HG03342 (cell line): ENCODE measurements at regions not wholly inside any gene's neighbourhood (a gene's known extent, or its start where the extent isn't known, plus 50 kb on each side); places are given as distances from the start of the nearest gene placed in this dataset.

Source experiments
- ATAC-seq: cut with Tn5 transposase; IDR thresholded peaks from one replicate; pipeline ENCODE4 v1.9.1; 2021; ENCODE audit warnings: mild to moderate bottlenecking, moderate library complexity; ENCODE audit not compliant: unreplicated experiment

DNA sequence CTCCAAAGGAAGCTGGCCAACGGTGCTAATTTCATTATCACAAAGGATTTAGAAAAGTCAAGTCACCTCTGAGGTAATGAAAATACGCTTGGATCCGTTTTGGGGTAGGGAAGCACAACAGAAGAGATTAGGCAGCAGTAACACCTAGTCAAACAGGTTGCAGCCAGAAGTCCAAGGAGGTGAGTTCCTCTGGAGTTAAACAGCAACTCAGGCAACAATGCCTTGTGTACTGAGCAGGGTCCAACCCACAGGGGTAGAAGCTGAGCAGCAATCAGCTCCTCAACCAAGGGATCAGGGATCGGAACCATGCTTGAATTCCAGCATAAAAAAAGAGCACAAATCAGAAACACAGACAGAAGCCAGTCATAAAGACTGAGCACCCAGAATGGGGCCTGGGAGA is 88.1 kb upstream of the SPRED1 start:
- no peak for ATAC-seq

DNA sequence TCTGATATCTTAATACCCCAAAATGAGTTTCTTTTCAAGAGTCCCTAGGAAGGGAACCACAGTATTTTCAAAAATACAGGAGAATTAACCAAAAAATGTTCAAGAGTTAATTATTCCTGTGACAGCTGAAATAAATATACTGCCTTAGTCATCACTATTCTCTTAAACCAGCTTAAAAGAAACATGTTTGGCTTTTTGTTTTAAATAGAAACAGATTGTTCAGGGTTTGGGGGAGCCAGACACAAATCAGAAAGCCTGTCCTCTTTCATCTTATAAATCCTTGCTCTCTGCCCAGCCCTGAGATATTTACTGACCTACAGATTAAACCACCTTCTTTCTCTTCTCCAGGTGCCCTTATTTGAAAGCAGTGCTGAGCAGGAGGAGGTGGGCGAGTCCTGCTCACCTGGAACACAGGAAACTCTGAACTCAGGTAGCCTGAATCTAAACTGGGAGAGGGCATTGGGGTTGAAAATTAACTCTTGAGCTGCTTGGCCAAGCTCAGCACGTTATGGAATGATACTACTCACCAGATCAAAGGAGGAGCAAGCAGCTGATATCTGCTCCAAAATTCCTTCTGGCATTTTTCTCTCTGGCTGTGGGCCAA is 84.1 kb upstream of the SPRED1 start:
- no peak for ATAC-seq

DNA sequence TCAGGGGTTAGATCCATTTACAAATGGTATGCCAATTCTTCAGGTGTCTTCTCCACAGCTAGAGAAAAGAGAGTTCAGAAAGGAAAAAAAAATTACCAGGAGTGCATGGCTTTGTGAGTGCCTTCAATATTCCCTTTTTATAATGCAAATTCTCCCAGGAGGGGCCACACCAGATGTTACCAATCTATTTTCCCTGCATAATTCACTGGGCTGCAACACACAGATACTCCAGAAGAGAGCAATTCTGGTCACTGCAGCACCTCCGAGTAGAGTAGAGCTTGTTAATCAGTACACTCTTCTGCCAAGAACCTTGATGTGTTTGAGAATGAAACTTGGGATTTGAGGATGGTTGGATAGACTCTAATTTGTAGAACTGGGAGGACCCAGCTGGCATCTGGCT is 80.7 kb upstream of the SPRED1 start:
- ATAC-seq: no peak

DNA sequence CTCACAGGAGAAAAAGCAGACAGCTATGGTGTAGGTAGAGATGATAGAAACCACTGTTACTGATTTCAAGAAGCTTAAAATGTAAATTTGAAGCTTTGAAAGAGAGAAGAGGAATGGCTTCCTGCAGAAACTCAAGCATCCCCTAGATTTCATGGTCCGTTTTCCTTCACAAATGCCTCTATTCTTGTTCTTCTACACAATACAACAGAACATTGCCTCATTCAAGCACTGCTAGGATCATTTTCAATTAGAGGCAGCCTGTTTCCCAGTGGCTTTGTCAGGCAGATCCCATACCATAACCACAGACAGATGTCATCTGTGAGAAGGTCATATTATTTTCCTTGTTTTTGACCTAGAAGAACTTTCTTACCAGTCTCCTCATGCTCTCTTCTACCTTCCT is 77.9 kb upstream of the SPRED1 start:
- ATAC-seq: no peak

DNA sequence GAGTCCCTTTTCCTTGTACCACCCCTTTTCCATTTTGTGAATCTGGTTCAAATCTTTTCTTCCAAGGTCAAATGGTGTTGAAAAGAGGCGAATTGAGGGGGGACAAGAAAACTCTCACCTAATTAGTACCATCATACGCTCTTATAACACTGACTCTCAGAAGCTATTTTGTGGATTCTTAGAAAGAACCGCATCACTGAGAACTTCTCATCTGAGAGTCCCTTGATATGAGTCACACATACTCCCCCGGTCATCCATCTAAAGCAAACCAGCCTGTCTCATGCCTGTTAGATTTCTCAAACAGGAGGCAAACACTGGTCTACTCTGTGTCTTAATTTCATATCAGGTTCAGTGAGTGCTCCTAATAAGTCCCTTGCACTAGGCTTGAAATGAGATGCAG is 76.5 kb upstream of the SPRED1 start:
- peak; percentile 92 for ATAC-seq

DNA sequence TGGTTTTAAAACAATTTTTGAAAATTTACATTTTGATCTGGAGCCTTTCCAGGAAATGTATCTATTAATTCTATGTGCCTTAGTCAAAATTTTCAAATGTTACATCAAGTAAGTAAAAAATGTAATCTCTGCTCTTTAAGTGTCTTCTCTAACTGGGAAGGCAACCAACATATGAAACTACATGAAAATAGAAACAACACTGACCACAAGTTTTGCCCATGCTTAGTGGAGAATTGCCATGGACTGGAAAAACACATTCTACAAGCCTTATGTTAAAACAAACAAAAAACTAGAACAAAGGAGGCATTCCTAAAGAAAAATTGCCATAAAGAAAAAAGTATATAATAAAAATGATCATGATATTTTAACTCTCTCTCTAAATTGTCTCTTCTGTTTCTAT is 75.9 kb upstream of the SPRED1 start:
- ATAC-seq: no peak

DNA sequence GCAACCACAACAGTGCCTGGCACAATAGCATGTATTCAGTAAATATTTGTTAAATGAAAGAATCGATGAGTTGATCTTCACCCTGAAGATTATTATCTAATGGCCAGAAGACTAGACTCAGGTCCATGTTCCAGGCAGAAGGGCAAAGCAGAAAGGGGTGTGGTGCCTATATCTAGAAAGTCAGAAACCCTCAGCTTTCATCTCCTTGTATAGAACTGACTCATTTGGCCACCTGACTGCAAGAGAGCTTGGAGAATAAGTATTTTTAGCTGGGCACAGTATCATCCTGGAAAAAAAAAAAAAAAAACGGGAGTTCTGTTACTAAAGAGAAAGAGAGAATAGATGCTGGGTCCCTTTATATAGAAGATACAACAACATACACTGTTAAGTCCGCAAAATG is 69.7 kb upstream of the SPRED1 start:
- ATAC-seq: no peak

DNA sequence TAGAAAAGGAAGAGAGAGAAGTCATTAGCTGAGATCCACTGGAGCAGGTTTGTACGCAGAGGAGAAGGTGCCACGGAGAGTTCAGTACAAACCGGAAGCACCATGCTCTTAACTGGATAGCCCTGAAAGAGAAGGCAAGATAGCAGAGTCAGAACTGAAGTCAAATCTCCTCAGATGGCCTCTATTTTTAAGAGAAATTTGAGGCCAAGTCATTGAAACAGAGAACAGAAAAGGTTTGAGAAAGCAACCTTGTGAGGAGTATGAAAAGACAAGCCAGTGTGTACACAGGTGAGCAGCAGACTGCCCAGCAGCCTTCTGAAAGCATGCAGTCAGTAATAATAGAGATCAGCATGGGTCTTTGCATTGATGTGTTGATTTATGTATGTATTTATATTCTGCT is 66.1 kb upstream of the SPRED1 start:
- ATAC-seq: no peak

DNA sequence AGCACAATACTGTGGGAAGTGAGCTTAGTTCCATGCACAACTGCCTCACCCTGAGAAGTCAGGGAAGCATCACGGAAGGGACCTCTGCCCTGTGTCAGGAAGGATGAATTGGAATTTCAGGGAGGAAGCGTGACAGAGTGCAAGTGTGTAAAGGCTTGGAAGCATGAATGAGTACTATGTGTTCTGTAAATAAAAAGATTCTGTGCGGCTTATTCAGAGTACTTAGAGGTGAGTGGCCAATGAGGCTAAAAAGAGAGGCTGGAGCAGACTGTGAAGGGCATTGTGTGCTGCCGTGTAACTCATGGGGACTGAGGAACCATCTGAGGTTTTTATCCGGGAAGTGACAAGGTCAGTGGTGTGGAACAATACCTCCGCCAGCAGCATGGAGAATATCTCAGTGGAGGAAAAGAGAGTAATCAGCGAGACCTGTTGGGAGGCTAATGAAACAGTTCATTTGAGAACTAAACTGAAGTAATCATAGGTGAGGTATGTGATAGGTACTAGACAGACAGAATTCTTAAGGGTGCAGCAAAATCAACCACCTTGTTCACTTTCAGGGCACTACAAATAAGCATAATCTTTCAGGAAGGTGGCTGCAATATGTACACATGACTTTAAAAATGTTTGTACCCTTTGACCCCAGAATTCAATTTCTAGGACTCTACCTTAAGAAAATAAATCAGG is 64.9 kb upstream of the SPRED1 start:
- no peak for ATAC-seq

DNA sequence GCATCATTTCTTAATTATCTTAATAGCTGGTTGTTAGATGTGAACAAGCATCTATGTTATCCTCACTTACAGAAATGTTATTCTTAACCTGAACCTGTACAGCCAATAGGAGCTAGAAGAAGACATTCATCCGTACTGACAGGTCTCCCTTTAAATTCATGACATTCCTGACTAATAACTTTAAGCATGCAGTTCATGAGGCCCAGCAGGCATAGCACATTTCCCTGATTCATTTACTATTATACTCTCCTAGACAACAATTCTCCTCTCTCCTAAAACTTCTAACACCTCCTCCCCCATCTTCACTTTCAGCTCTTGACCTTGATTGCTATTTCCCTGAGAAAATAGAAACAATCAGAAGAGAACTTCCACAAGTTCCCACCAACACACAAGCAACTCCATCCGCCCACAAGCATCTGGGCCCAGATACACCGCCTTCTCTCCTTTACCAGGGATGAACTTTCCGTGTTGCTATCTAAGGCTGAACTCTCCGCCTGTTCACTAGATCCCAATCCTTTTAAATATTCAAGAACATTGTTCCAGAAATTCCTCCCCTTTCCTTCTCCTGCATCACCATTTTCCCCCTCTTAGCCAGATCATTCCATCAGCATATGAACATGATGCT is 62.9 kb upstream of the SPRED1 start:
- no peak for ATAC-seq

DNA sequence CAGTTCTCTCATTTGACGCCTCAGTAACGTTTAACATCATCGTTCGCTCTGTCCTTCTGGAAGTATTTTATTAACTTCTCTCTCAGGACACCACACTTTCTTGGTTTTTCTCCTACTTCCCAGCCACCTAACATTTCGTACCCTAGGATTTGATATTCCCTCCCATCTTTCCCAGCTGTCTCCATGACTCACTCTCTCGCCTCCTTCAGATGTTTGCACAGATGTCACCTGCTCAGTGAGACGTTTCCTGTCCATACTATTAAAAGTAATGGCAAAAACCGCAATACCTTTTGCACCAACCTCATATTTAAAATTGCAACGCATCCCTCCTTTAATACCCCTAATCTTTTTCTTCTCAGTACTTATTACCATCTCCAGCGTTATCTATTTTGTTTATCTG is 62.1 kb upstream of the SPRED1 start:
- no peak for ATAC-seq

DNA sequence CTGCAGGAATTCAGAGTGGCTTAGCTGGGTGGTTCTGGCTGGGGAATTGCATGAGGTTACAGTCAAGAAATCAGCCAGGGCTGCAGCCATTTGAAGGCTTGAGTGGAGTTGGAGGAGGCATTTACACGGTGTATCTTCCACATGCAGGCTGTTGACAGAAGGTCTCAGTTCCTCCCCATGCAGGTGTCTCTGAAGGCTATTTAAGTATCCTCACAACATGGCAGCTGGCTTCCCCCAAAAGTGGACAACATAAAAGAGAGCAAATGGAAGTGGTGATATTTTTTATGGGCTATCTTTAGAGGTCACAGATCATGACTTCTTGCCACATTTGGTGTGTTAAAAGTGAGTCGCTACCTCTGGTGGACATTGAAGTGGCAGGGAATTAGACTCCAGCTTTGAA is 60.1 kb upstream of the SPRED1 start:
- no peak for ATAC-seq

DNA sequence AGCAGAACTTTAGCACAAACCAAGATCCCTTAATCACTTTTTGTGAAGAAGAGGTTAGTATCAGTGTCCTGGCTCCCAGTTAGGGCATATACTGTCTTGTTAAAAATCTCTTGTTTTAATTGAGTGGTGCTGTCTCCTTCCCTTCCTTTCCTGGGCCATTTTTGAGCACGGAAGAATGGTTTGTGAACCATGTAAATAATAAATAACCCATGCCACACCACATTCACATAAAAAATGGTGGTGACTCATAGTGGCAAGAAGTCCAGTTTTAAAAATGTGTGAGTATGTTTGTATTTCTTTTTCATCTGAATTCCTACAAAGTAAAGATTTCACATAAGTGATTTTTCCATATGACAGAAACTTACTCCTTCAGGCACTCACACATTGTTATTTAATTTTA is 59.1 kb upstream of the SPRED1 start:
- ATAC-seq: no peak

DNA sequence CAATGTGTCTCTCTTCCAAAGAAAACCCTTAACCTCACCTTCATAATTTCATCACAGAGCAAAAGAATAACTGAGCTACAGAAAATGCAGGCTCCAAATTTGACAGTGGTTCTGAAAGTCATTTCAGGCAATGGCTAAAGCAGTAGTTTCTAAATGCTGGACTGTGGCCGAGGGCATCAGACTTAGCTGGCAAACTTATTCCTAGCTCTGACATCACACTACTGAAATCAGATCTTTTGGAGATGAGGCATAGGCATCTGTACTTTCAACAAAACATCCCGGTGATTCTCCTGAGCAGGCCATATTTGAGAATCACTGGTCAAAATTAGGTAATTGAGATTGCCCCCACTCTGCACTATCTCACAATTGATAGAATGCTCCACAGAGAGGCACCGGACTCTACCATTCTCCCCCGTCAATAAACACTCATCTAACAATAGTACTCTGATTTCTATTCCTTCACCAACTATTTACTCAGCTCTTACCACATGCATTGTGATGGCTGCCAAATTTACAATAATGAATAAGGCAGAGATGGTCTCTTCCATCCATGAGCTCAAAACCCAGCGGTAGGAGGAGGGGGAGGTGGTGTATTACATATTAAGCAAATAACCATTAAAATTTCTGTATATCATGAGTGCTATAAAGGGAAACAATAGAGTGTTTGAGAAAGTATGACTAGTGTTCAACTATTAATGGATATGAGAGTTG is 57.3 kb upstream of the SPRED1 start:
- ATAC-seq: no peak

DNA sequence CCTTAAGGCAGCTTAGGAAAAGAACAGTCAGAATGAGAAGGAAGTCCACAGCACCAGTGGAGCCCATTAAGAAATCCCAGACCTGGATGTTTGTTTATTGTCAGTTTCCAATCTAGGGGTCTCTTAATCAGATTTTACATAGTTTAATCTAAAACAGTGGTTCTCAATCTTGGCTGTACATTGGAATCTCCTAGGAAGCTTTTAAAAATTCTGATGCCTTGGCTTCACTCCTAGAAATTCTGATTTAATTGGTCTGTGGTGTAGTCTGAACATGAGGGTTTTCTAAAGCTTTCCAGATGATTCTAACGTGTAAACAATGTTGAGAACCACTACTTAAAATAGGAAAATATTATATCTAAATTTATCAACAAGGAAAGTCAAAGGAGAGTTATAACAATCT is 56.6 kb upstream of the SPRED1 start:
- no peak for ATAC-seq

DNA sequence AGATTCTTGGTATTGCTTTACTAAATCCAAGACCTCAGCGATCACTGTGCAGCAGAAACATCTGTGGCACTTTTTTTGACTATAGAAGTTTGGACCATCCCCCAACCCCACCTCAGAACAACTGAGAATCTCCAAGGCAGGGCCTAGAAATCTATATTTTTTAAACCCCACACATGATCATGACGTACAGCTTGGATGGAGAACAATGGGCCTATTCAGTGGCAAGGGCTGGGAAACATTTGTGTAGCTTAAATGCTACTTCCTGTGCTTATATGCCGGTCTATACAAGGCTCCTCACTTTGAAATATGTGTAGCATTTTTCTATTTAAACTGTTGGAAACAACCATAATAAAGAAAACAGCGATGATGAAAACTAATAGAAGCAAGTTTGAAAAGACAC is 55.1 kb upstream of the SPRED1 start:
- ATAC-seq: no peak

DNA sequence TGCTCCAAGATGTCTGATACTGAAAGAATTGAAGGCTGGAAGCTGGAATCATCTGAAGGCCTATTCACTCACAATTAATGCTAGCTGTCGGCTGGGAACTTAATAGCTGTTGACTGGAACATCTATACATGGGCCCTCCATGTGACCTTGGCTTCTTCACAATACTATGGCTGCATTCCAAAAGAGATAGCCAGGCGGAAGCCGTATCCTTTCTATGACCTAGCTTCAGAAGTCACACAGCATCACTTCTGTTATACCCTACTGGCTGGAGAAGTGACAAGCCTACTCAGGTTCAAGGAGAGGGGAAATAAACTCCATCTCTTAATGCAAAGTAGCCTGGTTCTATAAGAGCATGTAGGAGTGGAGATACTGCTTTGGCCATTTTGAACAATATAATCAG is 50.9 kb upstream of the SPRED1 start:
- ATAC-seq: no peak

DNA sequence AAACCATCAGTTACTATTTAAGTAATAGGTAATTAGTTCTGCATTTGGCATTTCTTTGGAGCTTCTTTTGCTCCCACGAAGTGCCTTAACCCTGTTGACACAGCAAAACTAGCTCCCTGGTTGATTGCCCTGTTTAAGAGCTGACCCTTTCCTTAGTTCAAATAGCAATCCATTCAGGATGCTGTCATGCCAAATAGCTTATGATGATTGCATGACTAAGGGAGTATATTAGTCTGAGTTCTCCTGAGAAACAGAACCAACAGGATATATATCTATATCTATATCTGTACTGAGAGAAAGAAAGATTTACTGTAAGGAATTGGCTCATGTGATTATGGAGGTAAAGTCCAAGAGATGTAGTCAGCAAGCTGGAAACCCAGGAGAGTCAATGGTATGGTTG is 50.3 kb upstream of the SPRED1 start:
- ATAC-seq: no peak
